ENCODE measurements at regions not wholly inside any gene's neighbourhood (a gene's known extent, or its start where the extent isn't known, plus 50 kb on each side); places are given as distances from the start of the nearest gene placed in this dataset.

GRCh38 chr15:60191821-60192220 lies 187.7 kb downstream of the FOXB1 start:
- H4K20me1 ChIP-seq (ENCODE audit: insufficient read depth, low read length) = no peaks in the 10 kb centered on the region
- H2AFZ ChIP-seq (ENCODE audit: low read length) = no peak overlapping the region
- H3K4me3 ChIP-seq (ENCODE audit: low read length) = no peak overlapping the region
- H3K27ac ChIP-seq (ENCODE audit: low read length) = no peak overlapping the region
- no peak for TF ChIP-seq EZH2phosphoT487 (IDR thresholded peaks at IDR 0.05; ENCODE audit: low read length)
- TF ChIP-seq EZH2 (optimal IDR thresholded peaks at IDR 0.05; ENCODE audit: low read depth, low read length) = no peak
- TF ChIP-seq, protein P1, sequence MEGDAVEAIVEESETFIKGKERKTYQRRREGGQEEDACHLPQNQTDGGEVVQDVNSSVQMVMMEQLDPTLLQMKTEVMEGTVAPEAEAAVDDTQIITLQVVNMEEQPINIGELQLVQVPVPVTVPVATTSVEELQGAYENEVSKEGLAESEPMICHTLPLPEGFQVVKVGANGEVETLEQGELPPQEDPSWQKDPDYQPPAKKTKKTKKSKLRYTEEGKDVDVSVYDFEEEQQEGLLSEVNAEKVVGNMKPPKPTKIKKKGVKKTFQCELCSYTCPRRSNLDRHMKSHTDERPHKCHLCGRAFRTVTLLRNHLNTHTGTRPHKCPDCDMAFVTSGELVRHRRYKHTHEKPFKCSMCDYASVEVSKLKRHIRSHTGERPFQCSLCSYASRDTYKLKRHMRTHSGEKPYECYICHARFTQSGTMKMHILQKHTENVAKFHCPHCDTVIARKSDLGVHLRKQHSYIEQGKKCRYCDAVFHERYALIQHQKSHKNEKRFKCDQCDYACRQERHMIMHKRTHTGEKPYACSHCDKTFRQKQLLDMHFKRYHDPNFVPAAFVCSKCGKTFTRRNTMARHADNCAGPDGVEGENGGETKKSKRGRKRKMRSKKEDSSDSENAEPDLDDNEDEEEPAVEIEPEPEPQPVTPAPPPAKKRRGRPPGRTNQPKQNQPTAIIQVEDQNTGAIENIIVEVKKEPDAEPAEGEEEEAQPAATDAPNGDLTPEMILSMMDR (IDR thresholded peaks at IDR 0.05; ENCODE audit: low read length) = no peak
- no peaks in the 10 kb centered on the region for H3K9me3 ChIP-seq (replicated peaks; ENCODE audit: insufficient read depth, low read length)
- no peak for DNase-seq
- no peak overlapping the region for H3K9ac ChIP-seq (ENCODE audit: low read length)
- no peak overlapping the region for H3K4me2 ChIP-seq (ENCODE audit: low read depth, low read length)
- H3K36me3 ChIP-seq (replicated peaks; ENCODE audit: insufficient read depth, low read length) = no peaks in the 10 kb centered on the region
- no peaks in the 10 kb centered on the region for H3K9me2 ChIP-seq (replicated peaks; ENCODE audit: insufficient read depth, low read length)
- H3F3A ChIP-seq (ENCODE audit: insufficient read depth, low read length) = no peaks in the 10 kb centered on the region
- no peaks in the 10 kb centered on the region for H3K79me2 ChIP-seq (ENCODE audit: low read length)
- no peaks in the 10 kb centered on the region for H3K27me3 ChIP-seq (replicated peaks; ENCODE audit: insufficient read depth, low read length)
- no peaks in the 10 kb centered on the region for H3K4me1 ChIP-seq (ENCODE audit: low read length)

GRCh38 chr15:60195611-60196010 lies 191.5 kb downstream of the FOXB1 start:
- Histone ChIP-seq H3K9me3 (replicated peaks; ENCODE audit: insufficient read depth, low read length) (no peaks in the 10 kb centered on the region), H3K4me3 (ENCODE audit: low read length) (no peak overlapping the region), H3K4me1 (ENCODE audit: low read length) (no peaks in the 10 kb centered on the region), H2AFZ (ENCODE audit: low read length) (no peak overlapping the region), H3K27me3 (replicated peaks; ENCODE audit: insufficient read depth, low read length) (no peaks in the 10 kb centered on the region), H3K9me2 (replicated peaks; ENCODE audit: insufficient read depth, low read length) (no peaks in the 10 kb centered on the region), H3K4me2 (ENCODE audit: low read depth, low read length) (no peak overlapping the region), H4K20me1 (ENCODE audit: insufficient read depth, low read length) (no peaks in the 10 kb centered on the region), H3K79me2 (ENCODE audit: low read length) (no peaks in the 10 kb centered on the region), H3K9ac (ENCODE audit: low read length) (no peak overlapping the region), H3K27ac (ENCODE audit: low read length) (no peak overlapping the region), H3F3A (ENCODE audit: insufficient read depth, low read length) (no peaks in the 10 kb centered on the region), H3K36me3 (replicated peaks; ENCODE audit: insufficient read depth, low read length) (no peaks in the 10 kb centered on the region)
- TF ChIP-seq EZH2phosphoT487 (IDR thresholded peaks at IDR 0.05; ENCODE audit: low read length) (no peak), EZH2 (optimal IDR thresholded peaks at IDR 0.05; ENCODE audit: low read depth, low read length) (no peak)
- TF ChIP-seq, protein P1 (IDR thresholded peaks at IDR 0.05; ENCODE audit: low read length) = no peak
- no peak for DNase-seq

DNA sequence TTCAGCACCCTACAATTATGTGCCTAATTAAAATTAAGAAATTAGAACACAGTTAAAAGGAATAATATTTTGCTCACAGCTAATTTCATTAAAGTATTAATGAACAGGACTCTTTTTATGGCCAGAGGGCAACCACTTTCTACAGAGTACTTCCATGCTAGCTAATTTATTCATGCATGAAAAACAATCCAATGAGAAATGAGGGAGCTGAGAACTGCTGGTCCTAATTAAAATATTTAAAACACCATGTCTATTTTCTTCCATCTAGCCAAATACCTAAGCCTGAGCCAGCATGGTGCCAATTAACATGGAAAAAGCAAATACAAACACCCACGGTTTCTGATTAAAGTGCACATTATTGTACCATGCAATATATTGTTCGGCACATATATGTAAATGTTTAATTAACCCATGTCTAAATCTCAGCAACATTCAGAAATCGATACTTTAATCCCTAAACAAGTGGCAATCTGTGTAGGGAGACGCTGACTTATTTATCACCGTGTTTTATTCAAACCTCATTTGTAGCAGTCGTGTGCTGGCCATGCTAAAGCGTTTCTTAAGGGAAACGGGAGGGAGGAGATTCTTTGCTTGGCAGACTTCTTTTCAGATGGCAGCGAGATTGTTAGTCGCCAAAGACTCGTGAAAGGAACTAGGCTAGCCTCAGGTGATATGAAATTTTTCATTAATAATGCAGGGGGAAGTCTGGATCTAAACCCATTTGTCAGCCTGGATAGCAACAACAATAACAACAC lies 193.5 kb downstream of the ANXA2 start:
- H3K9me2 ChIP-seq (replicated peaks; ENCODE audit: insufficient read depth, low read length) = no peaks in the 10 kb centered on the region
- H4K20me1 ChIP-seq (ENCODE audit: insufficient read depth, low read length) = no peaks in the 10 kb centered on the region
- no peaks in the 10 kb centered on the region for H3K4me1 ChIP-seq (ENCODE audit: low read length)
- H3K9me3 ChIP-seq (replicated peaks; ENCODE audit: insufficient read depth, low read length) = no peaks in the 10 kb centered on the region
- no peaks in the 10 kb centered on the region for H3K27me3 ChIP-seq (replicated peaks; ENCODE audit: insufficient read depth, low read length)
- DNase-seq = no peak
- H3K36me3 ChIP-seq (replicated peaks; ENCODE audit: insufficient read depth, low read length) = no peaks in the 10 kb centered on the region
- H3K79me2 ChIP-seq (ENCODE audit: low read length) = no peaks in the 10 kb centered on the region
- H3K27ac ChIP-seq (ENCODE audit: low read length) = no peak overlapping the region
- no peak overlapping the region for H2AFZ ChIP-seq (ENCODE audit: low read length)
- no peaks in the 10 kb centered on the region for H3F3A ChIP-seq (ENCODE audit: insufficient read depth, low read length)
- no peak overlapping the region for H3K4me3 ChIP-seq (ENCODE audit: low read length)
- H3K4me2 ChIP-seq (ENCODE audit: low read depth, low read length) = no peak overlapping the region
- no peak for TF ChIP-seq EZH2 (optimal IDR thresholded peaks at IDR 0.05; ENCODE audit: low read depth, low read length)
- no peak overlapping the region for H3K9ac ChIP-seq (ENCODE audit: low read length)

DNA sequence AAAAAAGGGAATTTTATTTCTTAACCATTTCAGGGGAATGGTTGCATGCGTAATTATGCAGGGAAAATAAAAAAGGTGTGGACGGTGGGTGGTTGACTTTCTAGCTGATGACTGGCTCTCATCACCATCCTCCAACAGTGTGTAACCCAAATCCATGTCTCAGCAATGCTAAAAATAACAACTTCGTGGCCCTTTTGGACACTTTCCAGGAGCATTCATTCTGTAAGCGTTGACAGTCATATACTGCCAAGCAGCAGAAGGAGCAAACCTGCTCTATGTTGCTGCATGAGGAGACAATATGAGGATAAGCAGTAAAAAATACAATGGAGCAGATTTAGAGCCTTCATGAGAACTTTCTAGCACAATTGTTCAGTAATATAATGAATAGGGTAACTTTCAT lies 189.1 kb downstream of the ANXA2 start:
- Histone ChIP-seq H4K20me1 (ENCODE audit: insufficient read depth, low read length) (no peaks in the 10 kb centered on the region), H3K9me2 (replicated peaks; ENCODE audit: insufficient read depth, low read length) (no peaks in the 10 kb centered on the region), H3K27me3 (replicated peaks; ENCODE audit: insufficient read depth, low read length) (no peaks in the 10 kb centered on the region), H3K4me2 (ENCODE audit: low read depth, low read length) (no peak overlapping the region), H3K4me3 (ENCODE audit: low read length) (no peak overlapping the region), H3K4me1 (ENCODE audit: low read length) (no peaks in the 10 kb centered on the region), H3K36me3 (replicated peaks; ENCODE audit: insufficient read depth, low read length) (no peaks in the 10 kb centered on the region), H3K27ac (ENCODE audit: low read length) (no peak overlapping the region), H3K9ac (ENCODE audit: low read length) (no peak overlapping the region), H3F3A (ENCODE audit: insufficient read depth, low read length) (no peaks in the 10 kb centered on the region), H3K79me2 (ENCODE audit: low read length) (no peaks in the 10 kb centered on the region), H3K9me3 (replicated peaks; ENCODE audit: insufficient read depth, low read length) (no peaks in the 10 kb centered on the region), H2AFZ (ENCODE audit: low read length) (no peak overlapping the region)
- no peak for TF ChIP-seq EZH2phosphoT487 (IDR thresholded peaks at IDR 0.05; ENCODE audit: low read length)
- TF ChIP-seq EZH2 (optimal IDR thresholded peaks at IDR 0.05; ENCODE audit: low read depth, low read length) = no peak
- TF ChIP-seq, protein P1 (IDR thresholded peaks at IDR 0.05; ENCODE audit: low read length) = no peak
- no peak for DNase-seq

Data from MM.1S (cell line).